ENCODE measurements at regions not wholly inside any gene's neighbourhood (a gene's known extent, or its start where the extent isn't known, plus 50 kb on each side); places are given as distances from the start of the nearest gene placed in this dataset.

- TF ChIP-seq BCL11A (IDR thresholded peaks at IDR 0.05; ENCODE audit: low read depth, low read length) (no peak), SIX5 (IDR thresholded peaks at IDR 0.05; ENCODE audit: low read depth, low read length, severe bottlenecking) (no peak), ZBTB11 (CRISPR knock-in tag; IDR thresholded peaks at IDR 0.05) (no peak)
These were observed 891.3 kb upstream of the LRRTM1 start for GRCh38 chr2:81195774-81196382.
